HEK293T (cell line): ENCODE measurements at regions not wholly inside any gene's neighbourhood (a gene's known extent, or its start where the extent isn't known, plus 50 kb on each side); places are given as distances from the start of the nearest gene placed in this dataset.

Source experiments
- ELF4 ChIP-seq: fragments of 450-650 bp; IDR thresholded peaks from 2 replicates; pipeline ENCODE4 v1.6.1; 2017; ENCODE audit warnings: antibody characterized with exemption
- FOXK2 ChIP-seq: fragments of 450-650 bp; IDR thresholded peaks from 2 replicates; pipeline ENCODE4 v1.6.1; 2016; ENCODE audit warnings: mild to moderate bottlenecking
- FOXM1 ChIP-seq: fragments of 450-650 bp; IDR thresholded peaks from 2 replicates; pipeline ENCODE4 v1.6.1; 2017; ENCODE audit warnings: mild to moderate bottlenecking, borderline replicate concordance
- LEF1 ChIP-seq: fragments of 450-650 bp; IDR thresholded peaks from 2 replicates; pipeline ENCODE4 v1.6.1; 2017; ENCODE audit warnings: mild to moderate bottlenecking, borderline replicate concordance
- NFRKB ChIP-seq: fragments of 450-650 bp; IDR thresholded peaks from 2 replicates; pipeline ENCODE4 v1.6.1; 2016; ENCODE audit warnings: mild to moderate bottlenecking, moderate library complexity
- PKNOX1 ChIP-seq: fragments of 450-650 bp; IDR thresholded peaks from 2 replicates; pipeline ENCODE4 v1.6.1; 2016
- SUZ12 ChIP-seq: fragments of 450-650 bp; IDR thresholded peaks from 2 replicates; pipeline ENCODE4 v1.6.1; 2016; ENCODE audit warnings: mild to moderate bottlenecking
- ZNF384 ChIP-seq: fragments of 450-650 bp; IDR thresholded peaks from 2 replicates; pipeline ENCODE4 v1.6.1; 2016

- TF ChIP-seq SUZ12: no peak
- no peak for TF ChIP-seq LEF1
- TF ChIP-seq NFRKB: no peak
- no peak for TF ChIP-seq ZNF384
- no peak for TF ChIP-seq PKNOX1
- no peak for TF ChIP-seq FOXK2
- TF ChIP-seq ELF4: no peak
- TF ChIP-seq FOXM1: no peak
Observed at GRCh38 chr7:67361150-67361549, 364.5 kb downstream of the TYW1 start.
